GM12891 (cell line): ENCODE measurements at regions not wholly inside any gene's neighbourhood (a gene's known extent, or its start where the extent isn't known, plus 50 kb on each side); places are given as distances from the start of the nearest gene placed in this dataset.

Source experiments
- DNase-seq: peaks from one replicate; pipeline ENCODE4 v3.0.0; 2011; ENCODE audit warnings: low spot score; ENCODE audit not compliant: insufficient read length
- FAIRE-seq: peaks from 2 replicates; lab custom pipeline; 2011; peaks lifted over from hg19 to GRCh38; lab: Jason Lieb, UNC
- PAX5 ChIP-seq: IDR thresholded peaks from 2 replicates; pipeline ENCODE4 v1.6.1; 2011; ENCODE audit warnings: low read length, moderate library complexity, mild to moderate bottlenecking; ENCODE audit not compliant: insufficient read depth, severe bottlenecking
- POLR2A ChIP-seq: IDR thresholded peaks from 2 replicates; pipeline ENCODE4 v1.6.1; 2011; ENCODE audit warnings: low read depth, low read length, control low read depth
- POLR2AphosphoS5 ChIP-seq: IDR thresholded peaks from 2 replicates; pipeline ENCODE4 v1.6.1; 2011; ENCODE audit warnings: low read depth, low read length, control low read depth
- POU2F2 ChIP-seq: IDR thresholded peaks from 2 replicates; pipeline ENCODE4 v1.6.1; 2011; ENCODE audit warnings: low read depth, mild to moderate bottlenecking, control low read depth, low read length, moderate library complexity
- SPI1 ChIP-seq: IDR thresholded peaks from 2 replicates; pipeline ENCODE4 v1.6.1; 2011; ENCODE audit warnings: low read depth, low read length, control low read depth
- TAF1 ChIP-seq: IDR thresholded peaks from 2 replicates; pipeline ENCODE4 v1.6.1; 2011; ENCODE audit warnings: low read depth, low read length, control low read depth

DNA sequence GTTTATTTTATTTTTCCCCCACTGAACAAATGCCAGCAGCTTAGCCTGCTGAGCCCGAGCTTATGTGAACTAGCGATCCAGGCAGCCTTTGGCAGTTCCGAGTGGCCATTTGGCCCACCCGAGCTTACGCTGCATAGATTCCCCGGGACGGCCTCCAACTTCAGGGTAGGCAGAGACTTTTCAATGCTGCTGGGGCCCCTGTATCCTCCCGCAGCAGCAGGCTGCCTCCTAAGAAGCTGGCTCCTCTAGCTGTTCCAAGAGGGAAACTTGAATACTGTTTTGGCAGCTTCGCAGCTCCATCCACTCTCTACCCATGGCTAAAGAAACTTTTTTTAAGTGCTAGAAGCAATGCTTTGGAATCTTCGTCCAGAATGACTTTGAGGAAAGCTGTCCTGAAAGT is 295.2 kb downstream of the SS18 start:
- DNase-seq = no peak
- no peak for FAIRE-seq
- TF ChIP-seq SPI1 (no peak), TAF1 (no peak)

DNA sequence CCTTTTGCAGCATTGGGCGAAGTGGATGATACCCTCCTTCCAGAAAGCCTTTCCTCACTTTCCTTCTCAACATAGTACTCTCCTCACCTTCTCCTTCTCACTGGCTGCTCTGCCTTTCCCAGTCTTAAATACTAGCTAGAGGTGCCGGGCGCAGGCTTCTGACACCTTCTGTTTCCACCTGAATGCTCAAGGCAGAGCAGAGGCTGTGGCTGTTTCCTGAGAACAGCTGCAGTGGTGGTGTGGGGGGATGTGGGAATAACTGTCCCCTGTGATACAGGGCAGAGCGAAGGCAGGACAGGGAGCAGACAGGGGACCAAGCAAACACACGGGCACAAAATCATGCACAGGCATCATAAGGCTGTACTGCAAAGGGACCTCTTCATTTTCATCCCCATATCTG is 303.1 kb downstream of the SS18 start:
- FAIRE-seq (no peak), DNase-seq (no peak)
- TF ChIP-seq POU2F2 = no peak
- TF ChIP-seq PAX5 = no peak
- no peak for TF ChIP-seq SPI1
- no peak for TF ChIP-seq TAF1
- TF ChIP-seq POLR2A = no peak
- no peak for TF ChIP-seq POLR2AphosphoS5

DNA sequence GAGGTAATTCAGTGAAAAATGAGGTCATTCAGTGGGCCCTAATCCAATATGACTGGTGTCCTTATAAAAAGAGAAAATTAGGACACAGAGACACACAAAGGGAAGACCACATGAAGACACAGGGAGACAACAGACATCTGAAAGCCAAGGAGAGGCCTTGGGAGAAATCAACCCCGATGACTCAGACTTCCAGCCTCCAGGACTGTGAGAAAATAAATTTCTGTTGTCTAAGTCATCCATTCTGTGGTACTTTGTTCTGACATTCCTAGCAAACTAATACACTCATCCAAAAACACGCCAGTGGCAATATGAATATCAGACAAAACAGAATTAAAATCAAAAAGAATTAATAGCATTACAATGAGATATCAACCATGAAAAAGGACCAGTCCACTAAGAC is 303.7 kb downstream of the SS18 start:
- FAIRE-seq (no peak), DNase-seq (no peak)
- TF ChIP-seq POU2F2 = no peak
- TF ChIP-seq TAF1 = no peak
- TF ChIP-seq PAX5 = no peak
- no peak for TF ChIP-seq POLR2AphosphoS5
- TF ChIP-seq POLR2A = no peak
- TF ChIP-seq SPI1 = no peak

GRCh38 chr18:25780105-25780504 is 310.3 kb downstream of the SS18 start:
- no peak for FAIRE-seq
- TF ChIP-seq SPI1 (no peak), POLR2A (no peak), POLR2AphosphoS5 (no peak), POU2F2 (no peak), PAX5 (no peak), TAF1 (no peak)
- no peak for DNase-seq

- TF ChIP-seq TAF1 (no peak), POLR2AphosphoS5 (no peak), POU2F2 (no peak), PAX5 (no peak), POLR2A (no peak), SPI1 (no peak)
- no peak for FAIRE-seq
Measured at GRCh38 chr18:25771796-25772195, 318.6 kb downstream of the SS18 start.

DNA sequence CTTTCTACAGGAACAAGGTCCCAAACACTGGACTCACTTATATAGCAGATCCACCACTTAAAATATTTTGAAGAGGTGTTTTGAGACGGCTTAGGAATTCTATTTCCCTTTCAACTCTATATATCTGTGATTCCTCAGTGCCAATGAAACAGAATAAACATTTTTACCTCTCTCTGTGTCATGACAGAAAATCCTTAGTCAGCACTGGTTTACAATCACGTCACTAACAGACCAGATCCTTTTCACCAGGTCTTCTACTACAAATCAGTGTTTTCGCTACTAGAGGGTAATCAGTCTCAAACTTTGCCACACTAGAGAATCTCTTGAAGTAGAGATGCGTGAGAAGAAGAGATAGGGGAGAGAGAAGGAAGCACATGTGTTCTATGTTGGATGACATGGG is 325.6 kb downstream of the SS18 start:
- TF ChIP-seq POU2F2 (no peak), TAF1 (no peak), PAX5 (no peak), POLR2A (no peak), SPI1 (no peak), POLR2AphosphoS5 (no peak)
- DNase-seq (no peak), FAIRE-seq (no peak)

More at GRCh38 chr18:25771796-25772195, 318.6 kb downstream of the SS18 start:
- DNase-seq = no peak

GRCh38 chr18:25759111-25759510 is 331.3 kb downstream of the SS18 start:
- DNase-seq = no peak
- TF ChIP-seq TAF1 (no peak), POU2F2 (no peak), POLR2A (no peak), PAX5 (no peak), POLR2AphosphoS5 (no peak), SPI1 (no peak)
- no peak for FAIRE-seq

- no peak for DNase-seq
- no peak for FAIRE-seq
- TF ChIP-seq POLR2AphosphoS5 = no peak
- TF ChIP-seq POU2F2 = no peak
- no peak for TF ChIP-seq SPI1
- no peak for TF ChIP-seq POLR2A
- TF ChIP-seq TAF1 = no peak
Measured at GRCh38 chr18:25743646-25744151, 346.7 kb downstream of the SS18 start.

DNA sequence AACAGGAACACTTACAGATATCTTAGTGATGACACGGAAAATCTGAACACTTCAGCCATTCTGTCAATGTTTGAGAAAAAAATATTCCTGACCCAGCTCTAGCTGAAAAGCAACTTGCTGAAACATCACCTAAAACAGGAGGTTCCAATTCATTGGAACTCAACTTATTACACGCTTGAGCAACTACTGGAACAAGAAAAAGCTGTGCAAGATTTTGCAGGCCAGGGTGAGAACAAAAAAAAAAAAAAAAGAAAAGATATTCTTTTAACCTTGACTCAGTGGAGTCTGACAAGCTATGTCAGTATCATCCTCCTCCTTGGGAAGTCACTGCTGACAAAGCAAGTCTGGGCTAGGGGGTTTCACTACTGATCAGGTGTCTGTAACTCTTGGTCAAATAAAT is 351.0 kb downstream of the SS18 start:
- FAIRE-seq (no peak), DNase-seq (no peak)
- TF ChIP-seq POLR2AphosphoS5 (no peak), POU2F2 (no peak), POLR2A (no peak), TAF1 (no peak), PAX5 (no peak), SPI1 (no peak)

GRCh38 chr18:25737710-25738311 is 352.6 kb downstream of the SS18 start:
- FAIRE-seq (no peak), DNase-seq (no peak)
- TF ChIP-seq POU2F2 = no peak
- no peak for TF ChIP-seq POLR2AphosphoS5
- no peak for TF ChIP-seq PAX5
- TF ChIP-seq TAF1 = no peak
- no peak for TF ChIP-seq POLR2A

DNA sequence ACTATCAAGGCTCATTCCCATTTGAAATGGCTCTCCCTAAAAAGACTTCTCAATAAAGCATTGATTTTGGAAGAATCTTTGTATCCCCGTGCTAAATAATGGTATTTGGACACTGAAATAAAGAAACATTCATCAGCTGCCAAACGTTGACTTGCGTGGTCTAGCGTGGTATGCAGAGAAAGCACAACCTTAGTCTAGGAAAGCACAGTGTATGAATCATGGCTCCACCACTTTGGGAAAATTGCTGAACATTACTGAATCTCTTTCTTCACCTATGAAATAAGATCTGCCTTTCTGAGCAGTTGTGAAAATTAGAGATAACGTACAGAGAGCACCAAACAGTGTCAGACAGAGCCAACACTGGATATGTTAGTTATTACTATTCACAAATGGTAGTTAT is 353.9 kb downstream of the SS18 start:
- TF ChIP-seq POLR2A (no peak), SPI1 (no peak), TAF1 (no peak), POLR2AphosphoS5 (no peak), POU2F2 (no peak), PAX5 (no peak)
- FAIRE-seq (no peak), DNase-seq (no peak)
